HL-60 (cell line): ENCODE measurements at regions not wholly inside any gene's neighbourhood (a gene's known extent, or its start where the extent isn't known, plus 50 kb on each side); places are given as distances from the start of the nearest gene placed in this dataset.

Experiments
- DNase-seq, 2 experiments: peaks; one replicate each; pipeline ENCODE4 v3.0.0-alpha.2; 2010 to 2020; ENCODE audit warnings: low read depth in 1 of 2, low spot score in 1 of 2
- H3K27ac ChIP-seq: fragments of 250-450 bp; sonication (Bioruptor Pico); replicated peaks from 2 replicates; pipeline ENCODE4 v1.5.1; 2020; ENCODE audit warnings: mild to moderate bottlenecking, moderate library complexity
- H3K27me3 ChIP-seq: fragments of 250-450 bp; sonication (Bioruptor Pico); 2 replicates; pipeline ENCODE4 v1.5.1; 2021; ENCODE audit warnings: mild to moderate bottlenecking, moderate library complexity; ENCODE audit not compliant: insufficient read depth, poor library complexity, severe bottlenecking
- H3K4me3 ChIP-seq: replicated peaks from 2 replicates; pipeline ENCODE4 v1.5.1; 2011; ENCODE audit warnings: mild to moderate bottlenecking, control low read depth, low read length; ENCODE audit not compliant: insufficient read depth
- CTCF ChIP-seq: IDR thresholded peaks from one replicate; pipeline ENCODE4 v1.5.1; 2011; ENCODE audit warnings: low read length, control low read depth, inconsistent platforms; ENCODE audit not compliant: insufficient read depth
- GABPA ChIP-seq: IDR thresholded peaks from 2 replicates; pipeline ENCODE4 v1.6.1; 2012; ENCODE audit warnings: low read depth
- POLR2AphosphoS5 ChIP-seq: IDR thresholded peaks from 2 replicates; pipeline ENCODE4 v1.6.1; 2012; ENCODE audit warnings: low read depth
- REST ChIP-seq: IDR thresholded peaks from 2 replicates; pipeline ENCODE4 v1.6.1; 2012; ENCODE audit warnings: low read depth; ENCODE audit not compliant: insufficient replicate concordance
- SPI1 ChIP-seq: IDR thresholded peaks from 2 replicates; pipeline ENCODE4 v1.6.1; 2012; ENCODE audit warnings: low read depth, mild to moderate bottlenecking, borderline replicate concordance

- no peak for TF ChIP-seq POLR2AphosphoS5
- no peak for TF ChIP-seq REST
- no peak for TF ChIP-seq SPI1
- no peak for TF ChIP-seq GABPA
- no peak for TF ChIP-seq CTCF
- no peaks in the 10 kb centered on the region for H3K27me3 ChIP-seq
- no peak overlapping the region for H3K4me3 ChIP-seq
- DNase-seq = no peak
- H3K27ac ChIP-seq = no peak overlapping the region
Measured at GRCh38 chr9:104339692-104340091, 164.4 kb upstream of the OR13F1 start.

GRCh38 chr9:104342552-104342951 is 161.5 kb upstream of the OR13F1 start:
- H3K4me3 ChIP-seq = no peak overlapping the region
- TF ChIP-seq CTCF (no peak), REST (no peak), POLR2AphosphoS5 (no peak), GABPA (no peak), SPI1 (no peak)
- DNase-seq = no peak
- no peak overlapping the region for H3K27ac ChIP-seq
- no peaks in the 10 kb centered on the region for H3K27me3 ChIP-seq

- Histone ChIP-seq H3K27ac (no peak overlapping the region), H3K27me3 (no peaks in the 10 kb centered on the region), H3K4me3 (no peak overlapping the region)
- TF ChIP-seq GABPA = no peak
- TF ChIP-seq POLR2AphosphoS5 = no peak
- TF ChIP-seq SPI1 = no peak
- no peak for TF ChIP-seq CTCF
- no peak for TF ChIP-seq REST
- no peak for DNase-seq
Measured at GRCh38 chr9:104345061-104345460, 159.0 kb upstream of the OR13F1 start.
